HL-60/S4 treated with retinoic acid at 250 ng/mL for 4 days and 3 days (cell line): ENCODE measurements at regions not wholly inside any gene's neighbourhood (a gene's known extent, or its start where the extent isn't known, plus 50 kb on each side); places are given as distances from the start of the nearest gene placed in this dataset.
"Not testable (repeated sequence)": the region's sequence is repeated elsewhere in the genome, so short reads cannot be mapped to it uniquely, and the experiment has no call there.

Experiments used
- in situ Hi-C: fragments of 300-500 bp; cut with MboI; formaldehyde crosslinking; loops from 2 replicates; pipeline ENCODE4 v1.7.0; 2022; ENCODE audit warnings: low sequenced_read_pairs

GRCh38 chr15:31217067-31217466, 109.6 kb upstream of the KLF13 start:
- in situ Hi-C loops, result no loop called here

GRCh38 chr15:31217566-31218270, 108.9 kb upstream of the KLF13 start:
- in situ Hi-C loops, result no loop called here

GRCh38 chr15:31219221-31219620, 107.4 kb upstream of the KLF13 start:
- in situ Hi-C loops, result no loop called here

- in situ Hi-C loops, result no loop called here
Observed at GRCh38 chr15:31221936-31222515, 104.6 kb upstream of the KLF13 start.

GRCh38 chr15:31222773-31223341, 103.8 kb upstream of the KLF13 start:
- in situ Hi-C loops, result no loop called here

GRCh38 chr15:31223478-31224350, 102.9 kb upstream of the KLF13 start:
- in situ Hi-C loops, result no loop called here

- in situ Hi-C loops, result not testable (repeated sequence)
Observed at GRCh38 chr15:31224661-31225060, 102.0 kb upstream of the KLF13 start.

GRCh38 chr15:31225356-31225955, 101.2 kb upstream of the KLF13 start:
- in situ Hi-C loops, result no loop called here

- in situ Hi-C loops, result no loop called here
Observed at GRCh38 chr15:31226021-31226420, 100.6 kb upstream of the KLF13 start.

GRCh38 chr15:31227235-31227634, 99.4 kb upstream of the KLF13 start:
- in situ Hi-C loops, result no loop called here

- in situ Hi-C loops, result no loop called here
Observed at GRCh38 chr15:31228011-31228484, 98.6 kb upstream of the KLF13 start.

- in situ Hi-C loops, result no loop called here
Observed at GRCh38 chr15:31228980-31229826, 97.4 kb upstream of the KLF13 start.

- in situ Hi-C loops, result no loop called here
Observed at GRCh38 chr15:31230630-31231485, 95.8 kb upstream of the KLF13 start.

- in situ Hi-C loops, result no loop called here
Observed at GRCh38 chr15:31234815-31235214, 91.8 kb upstream of the KLF13 start.

- in situ Hi-C loops, result no loop called here
Observed at GRCh38 chr15:31235311-31236183, 91.1 kb upstream of the KLF13 start.

GRCh38 chr15:31236184-31237042, 90.2 kb upstream of the KLF13 start:
- in situ Hi-C loops, result no loop called here

- in situ Hi-C loops, result no loop called here
Observed at GRCh38 chr15:31237043-31237324, 89.7 kb upstream of the KLF13 start.
